Esophagus squamous epithelium (tissue), 4 donors: ENCODE measurements at regions not wholly inside any gene's neighbourhood (a gene's known extent, or its start where the extent isn't known, plus 50 kb on each side); places are given as distances from the start of the nearest gene placed in this dataset.

Experiments used
- CTCF ChIP-seq, 6 experiments: fragments of 450-650 bp in 4 of 6; fragments of 200-600 bp in 2 of 6; sonication (generic) in 2 of 6; IDR thresholded peaks; one replicate each; pipeline ENCODE4 v1.5.1; 2016 to 2019; ENCODE audit warnings: antibody characterized with exemption in 6 of 6, mild to moderate bottlenecking in 4 of 6, moderate library complexity in 4 of 6
- POLR2A ChIP-seq, 4 donors: fragments of 450-650 bp; IDR thresholded peaks; one replicate each; pipeline ENCODE4 v1.6.1; 2017; ENCODE audit warnings: antibody characterized with exemption in 4 of 4, mild to moderate bottlenecking in 4 of 4, moderate library complexity in 3 of 4

GRCh38 chr3:18071833-18072232, 329.4 kb upstream of the TBC1D5 start:
- TF ChIP-seq POLR2A (IDR thresholded peaks at IDR 0.05) (no peak), CTCF (IDR thresholded peaks at IDR 0.05) (no peak)
